GM12872 (cell line): ENCODE measurements at regions not wholly inside any gene's neighbourhood (a gene's known extent, or its start where the extent isn't known, plus 50 kb on each side); places are given as distances from the start of the nearest gene placed in this dataset.

Source experiments
- CTCF ChIP-seq: IDR thresholded peaks from 3 replicates; pipeline ENCODE4 v1.5.1; 2011; ENCODE audit warnings: low read depth, mild to moderate bottlenecking, low read length, moderate library complexity; ENCODE audit not compliant: insufficient read depth

- TF ChIP-seq CTCF, result no peak
These were observed 327.7 kb upstream of the TBX3 start for GRCh38 chr12:115011703-115012102.

- TF ChIP-seq CTCF, result no peak
These were observed 326.5 kb upstream of the TBX3 start for GRCh38 chr12:115010324-115010995.

- no peak for TF ChIP-seq CTCF
These were observed 325.0 kb upstream of the TBX3 start for GRCh38 chr12:115008929-115009328.

GRCh38 chr12:115004470-115005146, 320.6 kb upstream of the TBX3 start:
- TF ChIP-seq CTCF, result no peak

DNA sequence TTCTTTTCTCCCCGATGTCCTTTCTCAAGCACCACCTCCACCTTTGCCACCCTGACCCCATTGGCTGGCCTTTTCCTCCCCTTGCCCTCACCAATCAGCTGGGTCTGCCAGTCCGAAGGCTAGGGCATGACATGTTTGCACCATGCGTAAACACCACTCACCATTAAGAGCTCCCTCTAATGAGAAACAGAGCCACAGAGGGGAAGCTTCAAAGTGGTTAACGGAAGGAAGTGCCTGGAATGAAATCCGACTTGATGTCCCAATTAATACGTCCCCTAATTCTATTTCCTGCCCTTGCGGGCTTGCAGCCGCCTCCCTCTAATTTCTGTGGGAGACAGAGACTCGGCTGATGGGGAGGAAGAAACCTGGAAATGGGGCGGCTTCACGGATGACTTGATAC, 318.5 kb upstream of the TBX3 start:
- TF ChIP-seq CTCF, result no peak

GRCh38 chr12:115001571-115002180, 317.7 kb upstream of the TBX3 start:
- TF ChIP-seq CTCF, result no peak

- no peak for TF ChIP-seq CTCF
These were observed 316.1 kb upstream of the TBX3 start for GRCh38 chr12:115000038-115000437.
